Adrenal gland (tissue), 9 donors: ENCODE measurements at regions not wholly inside any gene's neighbourhood (a gene's known extent, or its start where the extent isn't known, plus 50 kb on each side); places are given as distances from the start of the nearest gene placed in this dataset.
"Not testable (repeated sequence)": the region's sequence is repeated elsewhere in the genome, so short reads cannot be mapped to it uniquely, and the experiment has no call there.

Source experiments
- DNase-seq, 7 donors: peaks; one replicate each; pipeline ENCODE4 v3.0.0-alpha.2; 2019 to 2020
- H3K27ac ChIP-seq, 5 donors: fragments of 200-600 bp; sonication (generic) in 4 of 5; 1 replicate in 3 of 5; 2 replicates in 2 of 5; pipeline versions ENCODE4 v1.5.1 to v1.8.0; 2016 to 2020; ENCODE audit warnings: mild to moderate bottlenecking in 1 of 5
- H3K27me3 ChIP-seq: fragments of 200-600 bp; 2 replicates; pipeline ENCODE4 v1.8.0; 2021
- H3K36me3 ChIP-seq, 2 donors: fragments of 200-600 bp; replicated peaks in 1 of 2; 1 replicate in 1 of 2; 2 replicates in 1 of 2; pipeline versions ENCODE4 v1.5.1 to v1.8.0; 2018 to 2022
- H3K4me1 ChIP-seq, 2 donors: fragments of 200-600 bp; replicated peaks in 1 of 2; 1 replicate in 1 of 2; 2 replicates in 1 of 2; pipeline versions ENCODE4 v1.5.1 to v1.8.0; 2018 to 2021
- H3K4me3 ChIP-seq, 4 donors: fragments of 200-600 bp; sonication (generic) in 3 of 4; one replicate each; pipeline ENCODE4 v1.5.1; 2016 to 2018
- H3K9me3 ChIP-seq, 3 donors: fragments of 200-600 bp; sonication (generic) in 1 of 3; replicated peaks in 1 of 3; 1 replicate in 2 of 3; 2 replicates in 1 of 3; pipeline versions ENCODE4 v1.5.1 to v1.8.0; 2016 to 2021
- POLR2A ChIP-seq, 2 donors: fragments of 450-650 bp; IDR thresholded peaks; one replicate each; pipeline ENCODE4 v1.6.1; 2017; ENCODE audit warnings: antibody characterized with exemption in 2 of 2, mild to moderate bottlenecking in 2 of 2, moderate library complexity in 1 of 2
- WGBS, 4 donors: extraction: QIAGEN DNeasy Blood & Tissue Kit in 2 of 4; methylation state at CpG; one replicate each; pipeline versions ENCODE4 v1.1.5 to v1.1.7; 2013 to 2017; 5-methylcytosine and 5-hydroxymethylcytosine counted together
- intact Hi-C, 2 donors: fragments of 100-400 bp; cut with DNase I; formaldehyde crosslinking; loops; one replicate each; pipeline versions ENCODE4 v1.14.1 to v1.15.0; 2022 to 2023
- TF ChIP-seq, protein P1 (sequence below), 6 experiments: fragments of 450-650 bp in 4 of 6; fragments of 200-600 bp in 2 of 6; sonication (generic) in 1 of 6; IDR thresholded peaks; 1 replicate in 5 of 6; 2 replicates in 1 of 6; pipeline versions ENCODE4 v1.5.1 to v1.8.0; 2016 to 2021; ENCODE audit warnings: antibody characterized with exemption in 6 of 6, mild to moderate bottlenecking in 2 of 6, moderate library complexity in 1 of 6
- donor health status: healthy with polysubstance abuse.
- donor health status: Bipolar disorder and iron deficiency.
- donor health status: DM: yes; HTN: yes; CAD: no.
- donor health status: DM: no; HTN: no; CAD: no.
- donor health status: DM: no; HTN: no; CAD: no.

DNA sequence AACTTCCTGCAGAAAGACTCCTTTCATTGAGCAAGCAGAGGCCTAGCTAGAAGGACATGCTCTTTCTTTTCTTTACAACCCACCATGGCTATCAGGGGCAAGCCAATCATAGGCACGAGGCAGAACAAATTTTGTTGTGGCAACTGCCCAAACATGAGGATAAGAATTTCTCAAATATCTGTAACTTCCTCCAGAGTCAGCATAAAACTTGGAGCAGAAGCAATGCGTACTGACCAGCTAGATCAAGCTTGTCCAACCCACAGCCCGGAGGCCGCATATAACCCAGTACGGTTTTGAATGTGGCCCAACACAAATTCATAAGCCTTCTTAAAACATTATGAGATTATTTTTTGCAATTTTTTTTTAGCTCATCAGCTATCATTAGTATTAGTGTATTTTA lies 87.0 kb upstream of the SOX21 start:
- H3K27me3 ChIP-seq: no peaks in the 10 kb centered on the region
- TF ChIP-seq, protein P1, sequence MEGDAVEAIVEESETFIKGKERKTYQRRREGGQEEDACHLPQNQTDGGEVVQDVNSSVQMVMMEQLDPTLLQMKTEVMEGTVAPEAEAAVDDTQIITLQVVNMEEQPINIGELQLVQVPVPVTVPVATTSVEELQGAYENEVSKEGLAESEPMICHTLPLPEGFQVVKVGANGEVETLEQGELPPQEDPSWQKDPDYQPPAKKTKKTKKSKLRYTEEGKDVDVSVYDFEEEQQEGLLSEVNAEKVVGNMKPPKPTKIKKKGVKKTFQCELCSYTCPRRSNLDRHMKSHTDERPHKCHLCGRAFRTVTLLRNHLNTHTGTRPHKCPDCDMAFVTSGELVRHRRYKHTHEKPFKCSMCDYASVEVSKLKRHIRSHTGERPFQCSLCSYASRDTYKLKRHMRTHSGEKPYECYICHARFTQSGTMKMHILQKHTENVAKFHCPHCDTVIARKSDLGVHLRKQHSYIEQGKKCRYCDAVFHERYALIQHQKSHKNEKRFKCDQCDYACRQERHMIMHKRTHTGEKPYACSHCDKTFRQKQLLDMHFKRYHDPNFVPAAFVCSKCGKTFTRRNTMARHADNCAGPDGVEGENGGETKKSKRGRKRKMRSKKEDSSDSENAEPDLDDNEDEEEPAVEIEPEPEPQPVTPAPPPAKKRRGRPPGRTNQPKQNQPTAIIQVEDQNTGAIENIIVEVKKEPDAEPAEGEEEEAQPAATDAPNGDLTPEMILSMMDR (IDR thresholded peaks at IDR 0.05): no peak
- TF ChIP-seq POLR2A (IDR thresholded peaks at IDR 0.05): no peak
- intact Hi-C loops: no loop called here
- H3K9me3 ChIP-seq: no peaks in the 10 kb centered on the region
- 69 to 90% (median 82%) methylated on average over 5 of the region's 5 CpGs for WGBS, 4 donors
- no peak overlapping the region for H3K27ac ChIP-seq
- no peaks in the 10 kb centered on the region for H3K4me1 ChIP-seq
- no peak for DNase-seq
- no peak overlapping the region for H3K4me3 ChIP-seq
- no peaks in the 10 kb centered on the region for H3K36me3 ChIP-seq

DNA sequence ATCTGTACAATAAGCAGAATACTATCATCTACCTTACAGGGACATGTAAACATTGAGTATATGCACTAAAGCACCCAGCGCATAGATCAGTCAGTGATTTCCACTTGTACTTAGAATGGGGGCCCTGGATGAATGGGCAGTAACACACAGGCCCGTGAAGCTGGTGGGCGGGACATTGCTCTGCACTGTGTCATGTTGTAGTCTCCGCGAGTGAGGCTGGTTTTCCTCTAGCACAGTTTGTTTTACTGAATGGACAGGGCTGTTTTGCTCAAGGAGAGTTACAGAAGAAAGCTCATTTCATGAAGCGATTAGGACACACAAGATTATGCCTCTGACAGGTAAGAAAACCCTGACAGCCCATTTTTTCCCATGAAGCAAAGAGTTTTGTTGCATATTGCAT lies 86.4 kb upstream of the SOX21 start:
- intact Hi-C loops: no loop called here
- Histone ChIP-seq H3K27ac (no peak overlapping the region), H3K4me1 (no peaks in the 10 kb centered on the region), H3K9me3 (no peaks in the 10 kb centered on the region), H3K27me3 (no peaks in the 10 kb centered on the region), H3K4me3 (no peak overlapping the region), H3K36me3 (no peaks in the 10 kb centered on the region)
- 82 to 87% (median 86%) methylated on average over 5 to 6 of the region's 6 CpGs for WGBS, 4 donors
- DNase-seq: no peak
- no peak for TF ChIP-seq POLR2A (IDR thresholded peaks at IDR 0.05)
- TF ChIP-seq, protein P1 (IDR thresholded peaks at IDR 0.05): no peak

DNA sequence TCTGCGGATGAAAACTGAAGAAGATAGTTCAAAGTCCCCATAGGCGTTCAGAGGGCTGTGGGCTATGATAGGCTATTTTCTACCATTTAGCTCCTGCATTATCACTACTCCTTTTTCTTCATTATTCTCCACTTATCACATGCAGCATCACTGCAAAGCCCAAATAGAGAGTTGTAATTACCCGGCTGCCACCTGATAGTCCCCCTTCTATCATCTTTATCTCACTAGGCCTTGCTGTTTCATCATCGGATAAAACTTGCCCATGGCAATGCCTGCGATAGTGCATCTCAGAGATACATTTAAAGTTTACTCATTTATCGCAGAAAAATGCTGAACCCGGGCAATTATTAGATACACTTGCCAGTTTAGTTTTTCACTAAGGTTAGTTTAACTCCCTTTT lies 82.9 kb upstream of the SOX21 start:
- Histone ChIP-seq H3K4me3 (no peak overlapping the region), H3K27ac (no peak overlapping the region), H3K4me1 (no peaks in the 10 kb centered on the region), H3K27me3 (no peaks in the 10 kb centered on the region), H3K36me3 (no peaks in the 10 kb centered on the region), H3K9me3 (no peaks in the 10 kb centered on the region)
- no peak for DNase-seq
- intact Hi-C loops: no loop called here
- WGBS, 4 donors: 83 to 87% (median 86%) methylated on average over 7 of the region's 7 CpGs
- TF ChIP-seq, protein P1 (IDR thresholded peaks at IDR 0.05): no peak
- TF ChIP-seq POLR2A (IDR thresholded peaks at IDR 0.05): no peak

DNA sequence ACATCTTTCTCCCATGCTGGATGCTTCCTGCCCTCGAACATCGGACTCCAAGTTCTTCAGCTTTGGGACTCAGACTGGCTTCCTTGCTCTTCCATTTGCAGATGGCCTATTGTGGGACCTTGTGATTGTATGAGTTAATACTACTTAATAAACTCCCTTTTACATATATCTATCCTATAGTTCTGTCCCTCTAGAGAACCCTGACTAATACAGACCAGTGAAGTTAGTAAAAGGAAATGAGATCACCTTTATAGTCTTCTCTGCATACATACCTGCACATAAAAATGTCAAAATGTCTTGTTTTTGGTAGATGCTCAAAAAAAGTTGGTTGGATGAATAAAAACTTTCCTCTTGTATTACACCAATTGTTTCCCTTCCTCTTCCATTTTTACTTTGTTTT lies 73.9 kb upstream of the SOX21 start:
- intact Hi-C loops, H3K9me3 ChIP-seq, H3K4me1 ChIP-seq, H3K27ac ChIP-seq, H3K27me3 ChIP-seq, H3K36me3 ChIP-seq, DNase-seq, H3K4me3 ChIP-seq: not testable (repeated sequence)
- 57 to 100% (median 79%) methylated on average over 2 of the region's 2 CpGs for WGBS, 4 donors

DNA sequence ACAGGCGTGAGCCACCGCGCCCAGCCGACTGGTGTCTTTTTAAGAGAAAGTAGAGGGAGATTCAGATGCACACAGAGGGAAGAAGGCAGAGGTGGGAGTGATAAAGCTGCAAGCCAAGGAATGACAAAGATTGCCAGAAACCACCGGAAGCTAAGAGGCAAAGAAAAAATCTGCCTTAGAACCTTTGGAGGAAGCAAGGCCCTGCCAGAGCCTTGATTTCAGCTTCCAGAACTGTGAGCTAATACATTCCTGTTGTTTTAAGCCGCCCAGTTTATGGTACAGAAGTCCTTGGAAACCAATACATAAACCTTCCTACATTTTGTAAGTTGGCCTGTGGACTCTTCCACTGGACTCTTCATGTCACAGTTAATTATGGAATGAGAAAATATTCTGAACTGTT lies 71.7 kb upstream of the SOX21 start:
- H3K4me1 ChIP-seq: no peaks in the 10 kb centered on the region
- H3K27ac ChIP-seq: no peak overlapping the region
- no peak overlapping the region for H3K4me3 ChIP-seq
- DNase-seq: no peak
- intact Hi-C loops: no loop called here
- H3K27me3 ChIP-seq: no peaks in the 10 kb centered on the region
- TF ChIP-seq POLR2A (IDR thresholded peaks at IDR 0.05): no peak
- TF ChIP-seq, protein P1 (IDR thresholded peaks at IDR 0.05): no peak
- H3K36me3 ChIP-seq: no peaks in the 10 kb centered on the region
- H3K9me3 ChIP-seq: no peaks in the 10 kb centered on the region
- WGBS, 4 donors: 86 to 92% (median 90%) methylated on average over 6 of the region's 6 CpGs
